ENCODE measurements at regions not wholly inside any gene's neighbourhood (a gene's known extent, or its start where the extent isn't known, plus 50 kb on each side); places are given as distances from the start of the nearest gene placed in this dataset.

DNA sequence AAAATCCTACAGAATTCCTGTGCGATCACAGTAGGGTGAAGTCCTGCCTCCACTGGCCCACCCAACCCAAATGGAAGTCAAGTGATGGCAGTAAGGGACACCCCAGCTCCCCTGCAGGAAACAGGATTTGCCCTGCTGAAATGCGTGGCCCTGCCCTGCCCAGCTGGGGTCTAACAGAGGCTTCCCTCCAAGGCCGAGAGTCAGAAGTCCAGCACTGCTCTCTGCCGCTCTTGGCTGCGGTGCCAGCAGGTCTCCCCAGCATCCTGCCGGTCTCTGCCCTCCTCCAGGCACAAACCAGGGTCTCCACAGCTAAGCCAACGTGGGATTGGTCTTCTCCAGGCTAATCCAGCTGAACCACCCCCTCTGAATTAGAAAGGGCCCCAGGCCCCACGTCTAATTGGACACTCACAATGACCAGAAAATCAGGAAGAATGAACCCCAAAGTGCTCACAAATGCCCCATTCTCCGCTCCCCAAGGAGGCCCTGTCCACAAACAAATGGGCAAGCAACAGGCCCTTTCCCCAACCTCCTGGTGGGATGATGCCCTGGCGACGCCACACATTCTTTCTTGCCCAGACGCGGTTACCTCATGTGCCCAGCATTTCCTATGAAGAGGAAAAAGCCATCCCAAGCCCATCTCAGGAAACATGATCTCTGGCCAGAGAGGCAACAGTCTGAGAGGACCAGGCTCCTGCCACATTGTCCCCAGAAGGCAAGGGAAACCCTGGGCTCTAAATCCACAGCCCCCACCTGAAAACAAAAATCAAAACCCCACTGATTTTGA lies 117.2 kb downstream of the BANF2 start:
- DNase-seq (ENCODE audit: low read depth): no peak

DNA sequence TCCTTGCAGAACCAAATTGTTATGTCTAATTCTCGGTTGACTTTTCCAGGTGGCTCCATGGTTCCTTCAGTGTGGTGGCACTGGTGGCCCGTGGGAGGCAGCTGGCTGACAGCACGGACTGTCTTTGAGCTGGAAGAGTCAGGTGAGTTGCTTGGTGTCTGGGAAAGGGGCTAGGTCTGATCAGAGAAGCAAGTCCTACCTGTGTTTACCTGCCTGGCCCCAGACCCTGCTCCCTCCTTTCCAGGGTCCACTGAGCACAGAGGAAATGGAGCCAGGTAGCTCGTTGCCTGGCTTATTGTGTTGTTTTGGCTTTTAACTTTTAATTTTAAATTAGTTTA lies 111.8 kb downstream of the BANF2 start:
- DNase-seq (ENCODE audit: low read depth): no peak

DNA sequence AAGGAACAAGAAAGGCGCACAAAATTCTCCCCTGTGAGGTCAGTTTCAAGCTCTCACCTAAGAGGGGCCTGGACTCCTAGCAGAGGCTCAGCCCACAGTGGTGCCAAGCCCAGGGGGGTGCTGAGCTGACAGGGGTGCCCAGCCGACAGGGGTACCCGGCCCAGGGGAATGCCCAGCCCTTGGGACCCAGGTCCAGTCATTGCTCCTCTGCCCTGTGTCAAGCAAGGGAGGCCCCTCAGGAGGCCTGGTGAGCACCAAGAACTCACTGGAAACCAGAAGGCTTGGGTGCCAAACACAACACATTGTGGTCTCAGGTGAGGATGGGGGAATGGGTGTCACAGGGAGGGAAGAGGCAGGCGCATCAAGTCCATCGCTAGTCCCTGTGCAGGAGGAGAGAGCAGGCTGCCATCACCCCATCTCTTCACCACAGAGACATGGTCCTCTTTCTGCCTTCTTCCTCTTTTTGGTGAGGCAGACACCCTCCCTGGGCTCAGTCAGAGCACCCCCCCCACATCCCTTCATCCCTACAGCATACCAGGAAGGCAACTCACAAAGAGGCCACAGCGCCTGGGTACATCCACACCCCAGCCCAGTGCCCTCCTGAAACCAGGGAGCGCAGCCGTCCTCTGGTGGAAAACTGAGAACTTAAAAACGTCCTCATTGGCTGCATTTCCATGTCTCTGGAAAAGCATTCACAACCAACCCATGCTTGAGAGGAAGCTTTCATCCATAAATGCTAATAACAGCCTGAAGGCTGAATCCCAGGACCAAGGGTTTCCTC lies 111.3 kb downstream of the BANF2 start:
- no peak for DNase-seq (ENCODE audit: low read depth)

DNA sequence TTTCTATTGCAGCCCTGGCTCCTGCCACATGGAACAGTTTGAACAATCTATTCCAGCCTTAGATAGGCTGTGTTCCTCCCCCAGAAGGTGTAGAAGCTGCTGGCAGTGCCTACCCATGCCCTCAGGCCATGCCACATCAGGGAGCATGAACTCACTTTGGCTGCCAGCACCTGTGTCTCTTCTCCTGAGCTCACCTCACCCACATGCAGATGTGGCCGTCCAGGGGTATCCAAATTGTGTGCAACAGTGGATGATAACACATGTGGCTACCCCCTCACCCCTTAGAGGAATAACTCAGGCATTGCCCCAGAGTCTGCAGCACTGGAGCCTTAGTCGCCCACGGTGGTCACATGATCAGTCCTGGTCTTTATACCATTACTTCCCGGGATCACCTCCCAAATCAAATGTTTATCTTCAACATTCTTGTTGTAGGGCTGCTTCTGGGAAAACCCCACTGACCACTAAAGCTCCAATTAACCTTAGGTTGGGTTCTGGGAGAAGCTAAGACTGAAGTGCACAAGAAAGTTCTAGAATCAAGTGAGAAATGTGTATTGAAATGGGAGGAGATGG lies 110.4 kb downstream of the BANF2 start:
- no peak for DNase-seq (ENCODE audit: low read depth)

DNA sequence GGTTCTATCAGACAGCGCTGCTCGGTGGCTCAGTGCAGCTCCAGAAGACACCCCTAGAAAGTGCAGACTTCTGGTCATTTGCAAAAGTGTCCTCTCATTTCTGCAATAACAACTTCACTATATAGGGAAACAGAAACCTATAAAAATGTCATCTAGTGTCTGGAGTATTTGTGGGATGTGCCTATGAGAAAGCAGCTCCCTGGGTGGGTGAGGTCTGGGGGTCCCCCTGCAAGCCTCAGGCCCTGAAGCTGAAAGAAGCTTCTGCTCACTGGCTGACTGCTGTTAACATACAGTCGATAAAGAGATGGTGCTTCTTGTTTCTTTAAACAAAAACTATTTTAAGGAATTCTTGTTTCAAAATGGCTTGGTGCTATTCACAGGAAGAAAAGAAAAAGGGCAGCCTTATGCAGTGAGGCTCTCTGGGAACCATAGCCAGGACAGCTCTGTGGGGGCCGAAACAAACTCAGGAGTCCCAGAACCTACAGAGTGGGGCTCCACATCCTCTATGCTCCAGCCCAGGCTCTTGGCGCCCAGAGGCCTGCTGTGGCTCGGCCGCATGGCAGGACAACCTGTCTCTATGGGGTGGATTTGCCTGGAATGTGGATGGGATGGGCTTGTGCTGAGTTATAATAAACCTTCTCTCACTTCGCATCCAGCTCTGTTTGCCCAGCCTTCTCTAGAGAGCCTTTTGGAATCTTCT lies 109.7 kb downstream of the BANF2 start:
- no peak for DNase-seq (ENCODE audit: low read depth)

DNA sequence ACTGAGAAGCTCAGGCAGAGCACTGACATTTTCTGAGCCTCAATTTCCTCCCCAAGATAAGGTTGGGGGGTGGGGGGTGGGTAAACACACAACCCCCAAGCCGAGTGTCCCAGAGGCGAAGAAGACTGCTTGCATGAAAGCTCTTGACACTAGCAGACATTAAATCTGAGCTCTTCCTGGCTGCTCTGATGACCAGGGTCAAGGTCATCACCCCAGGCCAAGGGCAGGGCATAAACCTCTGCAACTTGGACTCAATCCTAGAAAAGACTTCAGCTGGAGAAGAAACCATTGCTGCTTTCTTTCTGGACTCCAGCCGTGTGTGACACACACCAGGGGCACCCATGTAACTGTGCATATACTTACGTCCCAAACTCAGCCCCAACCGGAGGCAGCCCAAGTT lies 109.0 kb downstream of the BANF2 start:
- no peak for DNase-seq (ENCODE audit: low read depth)

DNA sequence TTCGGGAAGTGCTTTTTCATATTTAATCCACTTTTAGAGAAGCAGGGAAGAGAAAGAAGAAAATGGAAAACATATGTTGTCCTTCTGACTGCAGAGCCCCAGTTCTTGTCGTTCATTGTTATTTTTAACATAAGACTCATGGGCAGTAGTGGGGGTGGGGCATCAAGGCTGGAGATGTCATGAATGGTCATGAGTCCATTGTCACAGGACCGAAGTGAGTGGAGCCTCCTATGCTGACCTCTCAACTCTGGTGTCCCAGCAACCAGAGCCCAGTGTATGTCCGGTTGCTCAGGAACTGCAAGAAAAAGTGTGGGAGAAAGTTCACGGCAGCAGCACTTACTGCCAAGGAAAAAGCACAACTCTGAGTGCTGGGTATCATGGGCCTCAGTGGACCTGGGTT lies 108.6 kb downstream of the BANF2 start:
- no peak for DNase-seq (ENCODE audit: low read depth)

DNA sequence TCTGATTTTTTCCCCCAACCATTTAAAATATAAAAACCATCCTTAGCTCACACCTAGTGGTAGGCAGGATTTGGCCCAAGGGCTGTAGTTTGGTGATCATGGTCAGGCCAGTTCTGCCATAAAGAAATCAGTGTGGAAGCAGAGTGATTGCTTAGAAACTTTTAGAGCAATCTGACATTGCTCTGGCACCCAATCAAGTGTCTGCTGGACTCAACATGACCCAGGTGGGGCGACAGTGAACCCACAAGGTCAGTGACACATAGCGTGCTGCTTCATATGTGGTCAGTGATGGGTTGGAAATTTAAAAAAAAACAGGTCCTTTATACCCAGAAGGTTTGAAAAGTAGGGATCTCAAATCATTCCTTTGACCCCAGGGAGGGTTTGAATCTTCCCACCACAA lies 107.9 kb downstream of the BANF2 start:
- DNase-seq (ENCODE audit: low read depth): no peak

DNA sequence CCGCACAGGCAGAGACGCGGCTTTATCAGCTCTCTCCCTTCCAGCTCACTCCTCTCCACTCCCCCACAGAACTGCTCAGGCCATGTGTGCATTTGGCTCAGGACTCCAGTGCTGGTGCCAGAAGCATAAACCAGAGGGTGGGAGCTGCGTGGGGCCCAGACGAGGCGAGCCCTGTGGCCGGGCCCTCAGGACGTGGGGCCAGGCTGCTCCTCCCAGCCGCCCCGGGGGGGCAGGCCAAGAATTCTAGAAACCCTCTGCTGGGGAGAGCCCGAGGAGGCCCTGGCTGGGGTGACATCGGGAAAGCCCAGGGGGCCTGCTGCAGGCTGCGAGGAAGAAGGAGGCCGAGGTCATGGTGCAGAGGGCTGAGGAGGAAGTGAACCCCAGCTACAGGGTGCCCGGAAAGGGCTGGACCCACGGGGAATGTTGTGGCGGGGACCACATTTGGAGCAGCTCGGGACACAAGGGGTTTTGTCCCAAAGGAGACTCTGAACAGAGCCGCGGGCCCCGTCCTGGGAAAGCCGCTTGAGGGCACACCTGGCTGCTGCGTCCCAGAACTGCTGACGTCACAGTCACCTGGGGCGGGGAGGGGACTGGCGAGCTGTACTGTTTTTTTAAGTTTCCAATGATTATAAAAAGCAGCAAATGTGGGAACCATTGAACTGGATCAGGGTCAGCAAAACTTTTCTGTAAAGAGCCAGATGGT lies 107.1 kb downstream of the BANF2 start:
- no peak for DNase-seq (ENCODE audit: low read depth)

DNA sequence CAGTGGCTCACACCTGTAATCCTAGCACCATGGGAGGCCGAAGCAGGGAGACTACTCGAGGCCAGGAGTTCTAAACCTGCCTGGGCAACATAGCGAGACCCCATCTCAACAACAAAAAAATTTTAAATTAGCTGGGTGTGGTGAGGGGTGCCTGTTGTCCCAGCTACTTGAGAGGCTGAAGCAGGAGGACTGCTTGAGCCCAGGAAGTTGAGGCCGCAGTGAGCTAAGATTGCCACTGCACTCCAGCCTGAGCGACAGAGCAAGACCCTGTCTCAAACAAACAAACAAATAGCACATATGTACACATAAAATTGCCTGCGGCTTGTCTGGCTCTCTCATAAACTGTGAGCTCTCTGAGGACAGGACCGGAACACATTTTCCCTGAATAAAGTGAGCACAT lies 106.3 kb downstream of the BANF2 start:
- DNase-seq (ENCODE audit: low read depth): no peak

DNA sequence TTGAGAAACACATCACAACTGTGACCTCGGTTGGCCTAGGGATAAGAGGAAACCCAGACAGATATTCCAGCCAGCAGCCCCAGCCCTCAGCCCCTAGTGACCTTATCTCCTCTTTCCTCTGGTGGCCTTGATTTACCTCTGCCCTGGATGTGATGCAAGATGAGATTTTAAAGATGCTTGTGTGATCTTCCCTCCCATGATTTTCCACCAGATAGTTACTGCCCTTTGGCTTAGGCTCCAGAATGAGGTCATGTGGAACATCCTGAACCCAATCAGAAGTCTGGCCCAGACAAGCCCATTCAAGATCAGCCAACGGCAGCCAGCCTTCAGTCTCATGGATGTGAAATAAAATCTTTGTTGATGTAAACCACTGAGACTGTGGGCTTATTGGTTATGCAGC lies 104.0 kb downstream of the BANF2 start:
- DNase-seq (ENCODE audit: low read depth): no peak

DNA sequence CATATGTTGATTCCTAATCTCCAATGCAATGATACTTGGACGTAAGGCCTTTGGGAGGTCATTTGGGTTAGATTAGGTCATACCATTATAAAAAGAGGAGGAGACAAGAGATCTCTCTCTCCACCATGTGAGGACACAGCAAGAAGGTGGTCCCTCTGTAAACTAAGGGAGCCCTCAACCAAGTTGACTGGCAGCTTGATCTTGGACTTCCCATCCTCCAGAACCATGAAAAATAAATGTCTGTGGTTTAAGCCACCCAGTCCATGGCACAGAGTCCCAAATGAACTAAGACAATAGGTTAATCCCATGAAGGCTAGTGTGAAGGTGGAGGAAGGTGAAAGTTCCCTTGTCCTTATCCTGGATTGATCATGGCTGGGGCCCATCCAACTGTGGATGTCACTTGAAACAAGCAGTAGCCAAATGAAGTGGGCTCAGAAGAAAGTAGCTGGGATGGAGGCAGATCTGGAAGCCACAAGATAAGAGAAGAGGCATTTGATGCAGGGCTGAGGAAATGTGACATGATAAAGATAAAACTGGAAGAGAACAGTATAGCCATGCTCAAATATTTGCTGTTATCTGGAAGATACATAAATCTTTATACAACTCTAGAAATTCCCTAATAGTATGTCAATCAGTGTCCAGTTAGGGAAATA lies 99.9 kb downstream of the BANF2 start:
- DNase-seq (ENCODE audit: low read depth): no peak

DNA sequence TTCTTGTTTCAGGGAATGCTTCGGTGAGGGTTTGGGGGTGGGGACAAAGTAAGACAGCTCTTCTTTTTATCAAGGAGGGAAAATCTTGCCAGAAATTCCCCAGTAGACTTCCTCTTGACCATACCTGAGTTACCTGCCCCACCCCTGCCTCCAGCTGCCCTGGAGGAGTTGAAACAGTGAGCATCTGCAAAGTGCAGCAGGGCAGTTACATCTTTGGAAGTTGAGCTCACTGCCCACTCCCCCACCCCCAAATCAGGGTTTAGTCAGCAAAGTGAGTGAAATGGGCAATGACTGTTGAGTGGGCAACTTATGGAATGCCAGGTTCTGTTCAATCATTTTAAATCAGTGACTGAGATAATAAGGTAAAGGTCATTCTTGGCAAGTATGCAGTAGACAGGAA lies 98.8 kb downstream of the BANF2 start:
- DNase-seq (ENCODE audit: low read depth): no peak

DNA sequence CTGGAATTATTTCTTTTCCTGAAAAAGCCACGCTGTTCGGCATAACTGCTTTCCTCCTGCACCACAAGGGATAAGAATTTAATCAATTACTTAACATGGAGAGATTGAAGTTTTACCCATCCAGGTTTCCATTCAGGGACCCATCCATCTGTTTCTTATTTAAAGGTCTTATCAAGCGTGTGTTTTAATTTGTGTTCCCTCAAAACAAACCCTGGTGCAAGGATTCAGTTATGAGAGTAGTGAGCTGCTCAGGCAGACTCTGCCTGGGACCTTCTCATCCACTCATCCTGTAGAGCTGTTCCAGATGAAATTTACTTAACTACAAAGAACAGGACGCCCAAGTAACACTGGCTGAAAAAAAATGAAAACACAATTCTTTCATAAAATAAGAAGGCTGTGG lies 97.8 kb downstream of the BANF2 start:
- no peak for DNase-seq (ENCODE audit: low read depth)

DNA sequence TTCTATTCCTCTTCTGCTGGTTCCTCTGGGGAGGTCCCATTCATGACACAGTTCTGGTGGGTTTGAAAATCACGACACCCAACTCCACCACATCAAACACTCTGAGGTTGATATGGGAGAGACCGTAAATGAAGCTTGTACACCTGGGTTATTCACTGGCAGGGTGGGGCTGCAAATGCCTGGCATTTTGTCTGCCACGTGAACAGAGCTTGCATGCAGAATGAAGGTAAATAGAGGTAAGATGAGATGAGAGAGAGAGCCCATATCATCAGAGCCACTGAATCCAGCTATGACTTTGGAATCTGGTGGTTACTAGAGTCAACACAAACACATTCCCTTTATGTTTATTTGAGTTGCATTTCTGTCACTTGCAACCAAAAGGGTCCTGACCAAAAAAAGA lies 97.4 kb downstream of the BANF2 start:
- DNase-seq (ENCODE audit: low read depth): no peak

DNA sequence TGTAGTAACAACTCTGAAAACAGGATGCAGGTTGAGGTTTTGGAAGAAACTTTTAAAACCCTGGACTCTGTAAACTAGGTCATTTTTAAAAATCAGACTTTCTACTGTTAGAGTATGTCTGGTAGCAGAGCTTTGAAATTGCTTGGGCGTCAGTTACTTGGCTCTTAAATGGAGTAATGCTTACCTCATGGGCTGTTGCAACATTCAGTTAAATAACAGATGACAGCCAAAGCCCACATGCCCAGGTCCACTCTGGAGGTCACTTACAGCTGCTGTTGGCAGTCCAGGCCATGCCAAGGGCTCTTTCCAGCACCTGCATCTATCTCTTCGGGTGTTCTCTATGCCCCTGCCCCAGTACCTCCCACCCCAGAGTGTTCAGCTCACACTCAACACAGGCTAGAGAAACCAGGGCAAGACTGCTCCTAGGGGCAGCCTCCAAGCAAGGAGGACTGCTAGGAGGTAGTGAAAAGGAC lies 96.4 kb downstream of the BANF2 start:
- DNase-seq (ENCODE audit: low read depth): no peak

DNA sequence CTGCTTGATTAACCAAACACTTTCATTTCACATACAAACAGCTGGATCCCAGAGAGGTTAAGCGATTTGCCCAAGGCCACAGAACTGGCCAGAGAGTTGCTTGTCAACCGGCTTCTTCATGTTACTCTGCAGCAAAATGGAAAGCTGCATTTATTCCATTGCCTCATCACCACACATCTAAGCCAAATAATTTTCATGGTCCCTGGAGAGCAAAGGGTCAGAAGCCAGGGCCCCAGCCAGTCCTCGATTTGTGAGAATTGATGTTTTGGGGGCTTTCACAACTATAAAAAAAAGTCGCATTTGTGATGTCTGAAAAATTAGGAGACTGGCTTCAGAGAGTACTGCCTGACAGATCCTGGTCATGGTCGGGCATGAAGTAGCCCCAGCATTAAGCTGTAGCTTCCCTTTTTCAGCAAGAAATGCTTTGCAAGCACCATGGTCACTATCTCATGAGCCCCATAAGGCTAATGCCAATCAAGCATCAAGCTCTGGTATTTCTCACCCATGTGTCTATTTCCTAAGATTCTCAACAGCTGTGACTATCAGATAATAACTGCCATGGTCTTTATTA lies 95.8 kb downstream of the BANF2 start:
- no peak for DNase-seq (ENCODE audit: low read depth)

DNA sequence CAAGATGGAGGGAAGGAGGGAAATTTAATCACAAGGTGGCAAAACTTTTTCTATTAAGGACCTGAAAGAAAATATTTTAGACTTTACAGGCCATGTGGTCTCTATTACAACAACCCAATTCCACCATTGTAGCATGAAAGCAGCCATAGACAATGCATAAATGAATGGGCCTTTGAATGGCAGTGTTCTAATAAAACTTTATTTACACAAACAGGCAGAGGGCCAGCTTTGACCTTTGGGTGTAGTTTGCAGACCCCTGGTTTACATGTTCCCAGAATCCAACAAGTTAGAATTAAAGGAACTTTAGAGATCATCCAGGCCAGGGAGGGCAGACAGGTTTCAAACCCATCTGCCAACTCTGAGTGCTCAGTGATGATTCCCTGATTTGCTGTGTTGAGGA lies 95.2 kb downstream of the BANF2 start:
- no peak for DNase-seq (ENCODE audit: low read depth)

DNA sequence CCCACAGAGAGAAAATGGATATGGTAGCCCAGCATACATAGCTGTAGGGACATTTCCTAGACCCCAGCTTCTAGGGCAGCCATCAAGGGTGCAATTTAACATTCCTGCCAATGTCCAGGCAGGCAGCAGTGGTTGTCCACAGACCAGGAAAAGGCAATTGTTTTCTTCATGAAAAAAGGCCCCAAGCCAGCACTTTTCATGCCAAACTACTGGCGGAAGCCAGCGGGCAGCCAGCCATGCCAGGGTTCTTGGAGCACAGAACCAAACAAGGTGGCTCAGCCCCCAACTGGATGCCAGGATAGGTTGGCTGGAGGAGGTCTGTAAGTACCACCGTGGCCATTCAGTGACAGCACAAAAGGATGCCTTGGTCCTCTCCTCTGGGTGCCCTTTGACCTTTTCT lies 94.6 kb downstream of the BANF2 start:
- DNase-seq (ENCODE audit: low read depth): no peak

DNA sequence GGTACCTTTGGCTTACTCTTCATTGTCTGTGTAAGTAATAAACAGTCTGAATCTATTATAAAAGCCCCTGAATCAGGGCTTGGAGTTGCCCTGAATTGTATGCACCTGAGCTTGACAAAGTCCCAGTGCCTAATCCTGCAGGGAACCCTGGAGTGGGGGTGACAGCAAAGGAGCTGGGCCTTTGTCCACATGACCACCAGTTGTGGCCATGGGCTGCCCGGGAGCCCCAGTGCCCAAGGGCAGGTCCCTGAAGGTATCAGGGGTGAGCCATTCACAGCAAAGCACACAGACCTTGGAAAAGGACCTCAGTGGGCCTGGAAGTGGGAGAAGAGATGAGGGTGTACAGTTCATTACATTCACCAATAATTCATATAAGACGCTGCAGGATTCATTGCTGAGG lies 94.2 kb downstream of the BANF2 start:
- no peak for DNase-seq (ENCODE audit: low read depth)

DNA sequence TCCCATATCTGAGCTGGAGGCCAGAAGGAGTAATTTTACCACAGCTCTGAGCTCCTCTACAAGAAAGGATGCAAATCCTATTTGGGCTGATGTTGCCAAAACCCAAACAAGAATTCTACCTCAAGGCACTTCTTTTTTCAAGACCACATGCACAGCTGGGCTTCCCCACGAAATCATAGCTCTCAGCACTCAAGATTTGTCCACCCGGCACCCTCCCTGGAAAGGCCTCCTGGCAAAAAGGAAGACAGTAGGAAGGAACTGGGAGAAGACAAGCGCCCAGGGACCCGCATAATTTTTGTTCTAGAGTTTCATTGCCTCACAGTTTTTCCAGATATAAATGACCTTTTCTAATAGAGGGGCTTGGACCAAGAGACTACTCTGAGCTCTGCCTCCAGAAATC lies 90.5 kb downstream of the BANF2 start:
- DNase-seq (ENCODE audit: low read depth): no peak

All from activated T-helper 1 cell treated with Interleukin-2 at 50 U/mL for 16 hours (primary cell).